GM10248 (cell line): ENCODE measurements at regions not wholly inside any gene's neighbourhood (a gene's known extent, or its start where the extent isn't known, plus 50 kb on each side); places are given as distances from the start of the nearest gene placed in this dataset.

Experiments used
- CTCF ChIA-PET: fragments of 300-600 bp; sonication (Branson Sonifier 250); formaldehyde crosslinking; extraction: SDS; loops from one replicate; lab custom pipeline; 2021; ENCODE audit warnings: antibody characterized with exemption; lab: Yijun Ruan, JAX
- POLR2A ChIA-PET: fragments of 350-650 bp; sonication (Branson Sonifier 250); formaldehyde crosslinking; extraction: SDS; loops from one replicate; lab custom pipeline; 2020; ENCODE audit warnings: antibody characterized with exemption; lab: Yijun Ruan, JAX
- DNase-seq: peaks from one replicate; pipeline ENCODE4 v3.0.0; 2012; ENCODE audit errors: extremely low spot score
- CTCF ChIP-seq: IDR thresholded peaks from 2 replicates; pipeline ENCODE4 v1.5.1; 2012; ENCODE audit warnings: mild to moderate bottlenecking, low read depth; ENCODE audit errors: extremely low read depth, missing control alignments, control extremely low read depth

- no peak for DNase-seq
- ChIA-PET CTCF (no interaction called here), POLR2A (no interaction called here)
- no peak for TF ChIP-seq CTCF
Measured at GRCh38 chr12:127328867-127329266, 938.1 kb upstream of the TMEM132C start.

DNA sequence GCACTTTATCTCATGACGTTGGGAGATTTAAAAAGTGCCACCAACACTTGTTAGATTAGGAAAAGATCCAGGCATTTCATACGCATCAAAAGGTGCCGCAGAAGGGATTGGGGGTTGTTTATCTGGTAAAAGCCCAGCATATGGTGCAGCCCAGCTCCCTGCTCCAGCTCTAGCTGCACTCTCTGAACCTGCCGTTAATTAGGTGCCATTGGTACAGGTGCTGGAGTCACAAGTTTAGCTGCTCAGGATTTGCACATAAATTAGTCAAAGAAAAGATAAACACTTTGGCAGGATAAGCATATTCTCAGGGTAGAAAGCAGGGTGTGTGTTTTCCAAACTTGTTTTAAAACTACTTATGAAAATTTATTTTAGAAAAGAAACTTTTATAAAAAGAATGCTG, 932.6 kb upstream of the TMEM132C start:
- no peak for TF ChIP-seq CTCF
- ChIA-PET CTCF (no interaction called here), POLR2A (no interaction called here)
- DNase-seq, result no peak

- no peak for DNase-seq
- ChIA-PET CTCF (interaction anchor here (1.1 kb wide), 1 partner anchor 9 kb away, joined by 3 read pairs; no protein-coding TSS in a partner anchor), POLR2A (no interaction called here)
- no peak for TF ChIP-seq CTCF
Measured at GRCh38 chr12:127334912-127335644, 931.9 kb upstream of the TMEM132C start.

DNA sequence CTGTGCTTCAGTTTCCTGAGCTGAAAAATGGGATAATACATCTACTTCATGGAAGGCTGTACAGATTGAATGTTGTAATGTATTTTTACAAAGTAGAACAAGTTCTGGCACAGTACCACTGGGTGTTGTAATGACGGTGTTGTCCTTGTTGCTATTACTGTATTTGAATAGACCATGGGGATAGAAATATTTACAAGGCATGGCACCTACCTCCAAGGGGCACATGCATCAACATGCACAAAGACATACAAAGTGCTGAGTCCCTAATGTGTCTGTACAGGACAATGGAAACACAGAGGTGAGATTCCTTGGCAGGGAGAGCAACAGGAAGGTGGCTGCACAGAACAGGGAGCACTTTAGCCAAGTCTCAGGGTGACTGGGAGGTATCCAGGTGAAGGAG, 930.6 kb upstream of the TMEM132C start:
- POLR2A ChIA-PET, result no interaction called here
- TF ChIP-seq CTCF, result no peak
- CTCF ChIA-PET, result interaction anchor here (1.1 kb wide), 1 partner anchor 15 kb away, joined by 3 read pairs; no protein-coding TSS in a partner anchor
- no peak for DNase-seq

DNA sequence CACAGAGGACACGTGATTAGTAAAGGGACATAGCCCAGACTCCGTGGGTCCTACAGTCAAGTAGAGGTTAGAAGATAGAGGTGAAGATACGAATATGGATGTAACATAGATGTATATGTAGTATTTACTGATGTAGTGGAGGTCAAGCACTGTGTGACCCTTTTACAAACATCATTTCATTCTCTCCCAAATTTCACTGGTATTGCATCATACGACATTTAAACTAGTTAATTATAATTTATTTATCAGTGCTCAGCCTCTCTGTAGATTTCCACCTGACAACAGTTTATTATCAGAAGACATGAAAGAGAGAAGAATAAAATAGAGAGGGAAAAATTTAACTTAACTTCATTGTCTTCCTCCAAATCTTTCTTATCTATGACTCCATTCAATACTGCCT, 927.9 kb upstream of the TMEM132C start:
- ChIA-PET POLR2A (no interaction called here), CTCF (no interaction called here)
- no peak for TF ChIP-seq CTCF
- no peak for DNase-seq

GRCh38 chr12:127340381-127340780, 926.6 kb upstream of the TMEM132C start:
- no peak for DNase-seq
- TF ChIP-seq CTCF, result no peak
- POLR2A ChIA-PET, result no interaction called here
- CTCF ChIA-PET, result no interaction called here
